ENCODE measurements at regions not wholly inside any gene's neighbourhood (a gene's known extent, or its start where the extent isn't known, plus 50 kb on each side); places are given as distances from the start of the nearest gene placed in this dataset.

GRCh38 chr11:42778193-42778592, 533.6 kb upstream of the API5 start:
- TF ChIP-seq CTCF (CRISPR knock-in tag; IDR thresholded peaks at IDR 0.05) (no peak), JUND (CRISPR knock-in tag; IDR thresholded peaks at IDR 0.05) (no peak), ZBTB37 (CRISPR knock-in tag; IDR thresholded peaks at IDR 0.05) (no peak), SRF (IDR thresholded peaks at IDR 0.05; ENCODE audit: low read depth, low read length) (no peak), POLR2A (IDR thresholded peaks at IDR 0.05; ENCODE audit: insufficient read depth in 1 of 2, low read depth in 2 of 2, low read length in 2 of 2) (no peak), ARNTL (CRISPR knock-in tag; IDR thresholded peaks at IDR 0.05) (no peak), ZNF224 (CRISPR knock-in tag; IDR thresholded peaks at IDR 0.05) (no peak), ZNF850 (CRISPR knock-in tag; conservative IDR thresholded peaks at IDR 0.05) (no peak), ZNF331 (CRISPR knock-in tag; IDR thresholded peaks at IDR 0.05) (no peak), REST (IDR thresholded peaks at IDR 0.05; ENCODE audit: borderline replicate concordance in 1 of 2, low read depth in 1 of 2, low read length in 2 of 2) (no peak), NPAS2 (CRISPR knock-in tag; IDR thresholded peaks at IDR 0.05; ENCODE audit: borderline replicate concordance) (no peak), RFX3 (CRISPR knock-in tag; IDR thresholded peaks at IDR 0.05) (no peak), ZFP1 (CRISPR knock-in tag; IDR thresholded peaks at IDR 0.05) (no peak), NR2F1 (CRISPR knock-in tag; IDR thresholded peaks at IDR 0.05) (no peak)
